ENCODE measurements at regions not wholly inside any gene's neighbourhood (a gene's known extent, or its start where the extent isn't known, plus 50 kb on each side); places are given as distances from the start of the nearest gene placed in this dataset.

- DNase-seq (ENCODE audit: low read depth) = no peak
- no peak for TF ChIP-seq CTCF (conservative IDR thresholded peaks at IDR 0.05; ENCODE audit: low read length)
- no peak overlapping the region for H3K4me3 ChIP-seq (ENCODE audit: low read length)
Measured at GRCh38 chr11:104405277-104405676, 241.3 kb upstream of the PDGFD start.

GRCh38 chr11:104404231-104405175 is 240.6 kb upstream of the PDGFD start:
- DNase-seq (ENCODE audit: low read depth) = no peak
- no peak for TF ChIP-seq CTCF (conservative IDR thresholded peaks at IDR 0.05; ENCODE audit: low read length)
- no peak overlapping the region for H3K4me3 ChIP-seq (ENCODE audit: low read length)

GRCh38 chr11:104402812-104403521 is 239.0 kb upstream of the PDGFD start:
- no peak overlapping the region for H3K4me3 ChIP-seq (ENCODE audit: low read length)
- TF ChIP-seq CTCF (conservative IDR thresholded peaks at IDR 0.05; ENCODE audit: low read length) = no peak

GRCh38 chr11:104394508-104394907 is 230.6 kb upstream of the PDGFD start:
- no peak for DNase-seq (ENCODE audit: low read depth)
- TF ChIP-seq CTCF (conservative IDR thresholded peaks at IDR 0.05; ENCODE audit: low read length) = no peak
- no peak overlapping the region for H3K4me3 ChIP-seq (ENCODE audit: low read length)

More at GRCh38 chr11:104402812-104403521, 239.0 kb upstream of the PDGFD start:
- DNase-seq (ENCODE audit: low read depth) = no peak

GRCh38 chr11:104390651-104391050 is 226.7 kb upstream of the PDGFD start:
- peak; percentile 58 for DNase-seq (ENCODE audit: low read depth)
- H3K4me3 ChIP-seq (ENCODE audit: low read length) = no peak overlapping the region
- no peak for TF ChIP-seq CTCF (conservative IDR thresholded peaks at IDR 0.05; ENCODE audit: low read length)

- no peak overlapping the region for H3K4me3 ChIP-seq (ENCODE audit: low read length)
- no peak for TF ChIP-seq CTCF (conservative IDR thresholded peaks at IDR 0.05; ENCODE audit: low read length)
- DNase-seq (ENCODE audit: low read depth) = no peak
Measured at GRCh38 chr11:104385884-104386283, 221.9 kb upstream of the PDGFD start.

All from AG10803 (cell line).